ENCODE measurements at regions not wholly inside any gene's neighbourhood (a gene's known extent, or its start where the extent isn't known, plus 50 kb on each side); places are given as distances from the start of the nearest gene placed in this dataset.
A peak's percentile ranks its signal among the peaks of the same experiment; 100 is the strongest.
"Not testable (repeated sequence)": the region's sequence is repeated elsewhere in the genome, so short reads cannot be mapped to it uniquely, and the experiment has no call there.

DNA sequence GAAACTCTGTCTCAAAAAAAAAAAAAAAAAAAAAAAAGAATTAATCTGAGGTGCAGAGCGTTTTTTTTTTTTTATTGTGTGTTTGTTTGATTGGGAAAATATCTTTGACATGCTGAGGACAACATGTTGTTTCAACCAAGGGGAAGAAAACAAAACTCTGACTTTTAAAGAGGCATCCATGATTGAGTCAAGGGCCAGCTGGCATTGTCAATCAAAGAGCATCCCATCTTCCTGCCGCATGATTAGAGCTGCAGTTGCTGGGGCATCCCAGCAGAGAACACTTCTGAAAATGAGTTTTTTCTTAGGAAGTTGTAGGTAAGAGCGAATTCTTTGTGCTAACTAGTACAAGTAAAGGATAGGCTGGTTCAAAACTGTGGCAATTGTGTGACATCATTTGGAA, 200.9 kb upstream of the DAAM1 start:
- no peak overlapping the region for H3K27ac ChIP-seq
- TF ChIP-seq CTCF (conservative IDR thresholded peaks at IDR 0.05), result no peak

DNA sequence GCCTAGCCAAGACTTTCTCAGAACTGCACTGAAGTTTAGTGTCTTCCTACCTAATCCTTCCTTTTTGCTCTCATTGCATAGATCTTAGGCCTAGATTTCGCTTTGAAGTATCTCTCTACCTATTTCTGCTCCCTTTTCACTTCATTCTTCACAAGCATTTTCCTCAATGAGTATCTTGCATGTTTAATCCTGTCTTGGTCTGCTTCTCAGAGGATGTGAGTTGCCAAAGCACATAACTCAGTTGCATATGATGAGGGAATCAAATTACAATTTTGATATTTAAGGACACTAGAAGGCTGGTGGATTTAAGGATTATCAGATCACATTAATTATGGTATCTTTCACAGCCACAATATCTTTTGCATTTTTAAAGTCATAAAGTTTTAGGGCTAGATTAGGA, 195.5 kb upstream of the DAAM1 start:
- H3K27ac ChIP-seq, result no peak overlapping the region
- no peak for TF ChIP-seq CTCF (conservative IDR thresholded peaks at IDR 0.05)

GRCh38 chr14:58994130-58994529, 194.3 kb upstream of the DAAM1 start:
- TF ChIP-seq CTCF (conservative IDR thresholded peaks at IDR 0.05), result no peak
- no peak overlapping the region for H3K27ac ChIP-seq

GRCh38 chr14:59004012-59004411, 184.5 kb upstream of the DAAM1 start:
- peak; percentile 73 for TF ChIP-seq CTCF (conservative IDR thresholded peaks at IDR 0.05)

GRCh38 chr14:59006179-59006578, 182.3 kb upstream of the DAAM1 start:
- not testable (repeated sequence) for H3K27ac ChIP-seq

More at GRCh38 chr14:59004012-59004411, 184.5 kb upstream of the DAAM1 start:
- no peak overlapping the region for H3K27ac ChIP-seq

GRCh38 chr14:59009967-59010366, 178.5 kb upstream of the DAAM1 start:
- no peak for TF ChIP-seq CTCF (conservative IDR thresholded peaks at IDR 0.05)
- H3K27ac ChIP-seq, result no peak overlapping the region

- no peak overlapping the region for H3K27ac ChIP-seq
- TF ChIP-seq CTCF (conservative IDR thresholded peaks at IDR 0.05), result no peak
These were observed 174.7 kb upstream of the DAAM1 start for GRCh38 chr14:59013672-59014298.

- TF ChIP-seq CTCF (conservative IDR thresholded peaks at IDR 0.05), result no peak
These were observed 173.0 kb upstream of the DAAM1 start for GRCh38 chr14:59015482-59015881.

More at GRCh38 chr14:59015482-59015881, 173.0 kb upstream of the DAAM1 start:
- H3K27ac ChIP-seq, result no peak overlapping the region

Measured in VCaP (cell line).